ENCODE measurements at regions not wholly inside any gene's neighbourhood (a gene's known extent, or its start where the extent isn't known, plus 50 kb on each side); places are given as distances from the start of the nearest gene placed in this dataset.

- H3K27ac ChIP-seq, result no peak overlapping the region
- peaks cover 8% of the 10 kb centered on the region for H3K27me3 ChIP-seq
- no peaks in the 10 kb centered on the region for H3K9me3 ChIP-seq
- H3K36me3 ChIP-seq, result no peaks in the 10 kb centered on the region
- TF ChIP-seq CTCF (IDR thresholded peaks at IDR 0.05), result no peak
- no peaks in the 10 kb centered on the region for H3K4me1 ChIP-seq (ENCODE audit: control insufficient read depth in 1 of 2, insufficient read depth in 1 of 2, low read depth in 1 of 2, low read length in 1 of 2)
- H3K4me3 ChIP-seq (ENCODE audit: low read depth in 1 of 2, low read length in 1 of 2), result no peak overlapping the region
Measured at GRCh38 chr12:113719911-113720591, 246.1 kb downstream of the RBM19 start.

- no peaks in the 10 kb centered on the region for H3K36me3 ChIP-seq
- H3K27ac ChIP-seq, result no peak overlapping the region
- peaks cover 25% of the 10 kb centered on the region for H3K27me3 ChIP-seq
- H3K4me1 ChIP-seq (ENCODE audit: control insufficient read depth in 1 of 2, insufficient read depth in 1 of 2, low read depth in 1 of 2, low read length in 1 of 2), result no peaks in the 10 kb centered on the region
- no peak for TF ChIP-seq CTCF (IDR thresholded peaks at IDR 0.05)
- no peaks in the 10 kb centered on the region for H3K9me3 ChIP-seq
- no peak overlapping the region for H3K4me3 ChIP-seq (ENCODE audit: low read depth in 1 of 2, low read length in 1 of 2)
Measured at GRCh38 chr12:113713156-113713555, 241.5 kb upstream of the LHX5 start.

GRCh38 chr12:113712481-113712880 is 240.8 kb upstream of the LHX5 start:
- no peak overlapping the region for H3K27ac ChIP-seq
- peaks cover 25% of the 10 kb centered on the region for H3K27me3 ChIP-seq
- H3K9me3 ChIP-seq, result no peaks in the 10 kb centered on the region
- no peaks in the 10 kb centered on the region for H3K4me1 ChIP-seq (ENCODE audit: control insufficient read depth in 1 of 2, insufficient read depth in 1 of 2, low read depth in 1 of 2, low read length in 1 of 2)
- H3K4me3 ChIP-seq (ENCODE audit: low read depth in 1 of 2, low read length in 1 of 2), result no peak overlapping the region
- TF ChIP-seq CTCF (IDR thresholded peaks at IDR 0.05), result no peak
- H3K36me3 ChIP-seq, result no peaks in the 10 kb centered on the region

- H3K27me3 ChIP-seq, result peaks cover 25% of the 10 kb centered on the region
- no peak overlapping the region for H3K27ac ChIP-seq
- H3K4me3 ChIP-seq (ENCODE audit: low read depth in 1 of 2, low read length in 1 of 2), result no peak overlapping the region
- H3K36me3 ChIP-seq, result no peaks in the 10 kb centered on the region
- no peak for TF ChIP-seq CTCF (IDR thresholded peaks at IDR 0.05)
- no peaks in the 10 kb centered on the region for H3K9me3 ChIP-seq
- H3K4me1 ChIP-seq (ENCODE audit: control insufficient read depth in 1 of 2, insufficient read depth in 1 of 2, low read depth in 1 of 2, low read length in 1 of 2), result no peaks in the 10 kb centered on the region
Measured at GRCh38 chr12:113710216-113710615, 238.5 kb upstream of the LHX5 start.

GRCh38 chr12:113709456-113709855 is 237.8 kb upstream of the LHX5 start:
- Histone ChIP-seq H3K4me1 (ENCODE audit: control insufficient read depth in 1 of 2, insufficient read depth in 1 of 2, low read depth in 1 of 2, low read length in 1 of 2) (no peaks in the 10 kb centered on the region), H3K9me3 (no peaks in the 10 kb centered on the region), H3K4me3 (ENCODE audit: low read depth in 1 of 2, low read length in 1 of 2) (no peak overlapping the region), H3K27ac (no peak overlapping the region), H3K36me3 (no peaks in the 10 kb centered on the region), H3K27me3 (peaks cover 25% of the 10 kb centered on the region)
- no peak for TF ChIP-seq CTCF (IDR thresholded peaks at IDR 0.05)
